ENCODE measurements at regions not wholly inside any gene's neighbourhood (a gene's known extent, or its start where the extent isn't known, plus 50 kb on each side); places are given as distances from the start of the nearest gene placed in this dataset.

- ATAC-seq (ENCODE audit: insufficient read depth, low read depth) = no peak
- no peak overlapping the region for H3K27ac ChIP-seq (ENCODE audit: low read length)
- TF ChIP-seq CTCF (IDR thresholded peaks at IDR 0.05; ENCODE audit: borderline replicate concordance, extremely low read depth, low read length, poor library complexity, severe bottlenecking) = no peak
- TF ChIP-seq EZH2 (IDR thresholded peaks at IDR 0.05; ENCODE audit: borderline replicate concordance, low read depth, low read length, severe bottlenecking) = no peak
- H3K4me2 ChIP-seq (ENCODE audit: insufficient read depth, low read length) = no peak overlapping the region
- H3K9me3 ChIP-seq (ENCODE audit: insufficient read depth, low read length, severe bottlenecking) = no peaks in the 10 kb centered on the region
- H3K36me3 ChIP-seq (ENCODE audit: insufficient read depth, low read length) = no peaks in the 10 kb centered on the region
- H3K9ac ChIP-seq (ENCODE audit: low read depth, low read length) = no peak overlapping the region
- H2AFZ ChIP-seq (ENCODE audit: low read depth, low read length) = no peak overlapping the region
- DNase-seq = no peak
- H4K20me1 ChIP-seq (ENCODE audit: insufficient read depth, low read length) = no peaks in the 10 kb centered on the region
- H3K4me1 ChIP-seq (ENCODE audit: insufficient read depth, low read length) = no peaks in the 10 kb centered on the region
- H3K27me3 ChIP-seq (ENCODE audit: insufficient read depth, low read length, poor library complexity) = no peaks in the 10 kb centered on the region
- H3K4me3 ChIP-seq (ENCODE audit: low read depth in 1 of 2, low read length in 2 of 2) = no peak overlapping the region
- H3K79me2 ChIP-seq (ENCODE audit: insufficient read depth, low read length) = no peaks in the 10 kb centered on the region
These were observed 184.9 kb downstream of the SEC61B start for GRCh38 chr9:99406939-99407338.

- Histone ChIP-seq H3K27ac (ENCODE audit: low read length) (no peak overlapping the region), H2AFZ (ENCODE audit: low read depth, low read length) (no peak overlapping the region), H3K27me3 (ENCODE audit: insufficient read depth, low read length, poor library complexity) (peaks cover 4% of the 10 kb centered on the region), H3K4me2 (ENCODE audit: insufficient read depth, low read length) (no peak overlapping the region), H3K79me2 (ENCODE audit: insufficient read depth, low read length) (no peaks in the 10 kb centered on the region), H3K9ac (ENCODE audit: low read depth, low read length) (no peak overlapping the region), H3K4me1 (ENCODE audit: insufficient read depth, low read length) (no peaks in the 10 kb centered on the region), H3K9me3 (ENCODE audit: insufficient read depth, low read length, severe bottlenecking) (no peaks in the 10 kb centered on the region), H4K20me1 (ENCODE audit: insufficient read depth, low read length) (no peaks in the 10 kb centered on the region), H3K36me3 (ENCODE audit: insufficient read depth, low read length) (no peaks in the 10 kb centered on the region), H3K4me3 (ENCODE audit: low read depth in 1 of 2, low read length in 2 of 2) (no peak overlapping the region)
- no peak for DNase-seq
- ATAC-seq (ENCODE audit: insufficient read depth, low read depth) = no peak
- TF ChIP-seq EZH2 (IDR thresholded peaks at IDR 0.05; ENCODE audit: borderline replicate concordance, low read depth, low read length, severe bottlenecking) (no peak), CTCF (IDR thresholded peaks at IDR 0.05; ENCODE audit: borderline replicate concordance, extremely low read depth, low read length, poor library complexity, severe bottlenecking) (no peak)
These were observed 189.0 kb downstream of the SEC61B start for GRCh38 chr9:99411068-99411467.

- no peaks in the 10 kb centered on the region for H4K20me1 ChIP-seq (ENCODE audit: insufficient read depth, low read length)
- no peaks in the 10 kb centered on the region for H3K36me3 ChIP-seq (ENCODE audit: insufficient read depth, low read length)
- H3K27me3 ChIP-seq (ENCODE audit: insufficient read depth, low read length, poor library complexity) = peaks cover 7% of the 10 kb centered on the region
- no peak overlapping the region for H3K4me3 ChIP-seq (ENCODE audit: low read depth in 1 of 2, low read length in 2 of 2)
- no peak overlapping the region for H3K9ac ChIP-seq (ENCODE audit: low read depth, low read length)
- no peaks in the 10 kb centered on the region for H3K79me2 ChIP-seq (ENCODE audit: insufficient read depth, low read length)
- DNase-seq (no peak), ATAC-seq (ENCODE audit: insufficient read depth, low read depth) (no peak)
- H3K4me2 ChIP-seq (ENCODE audit: insufficient read depth, low read length) = no peak overlapping the region
- no peaks in the 10 kb centered on the region for H3K9me3 ChIP-seq (ENCODE audit: insufficient read depth, low read length, severe bottlenecking)
- no peak overlapping the region for H2AFZ ChIP-seq (ENCODE audit: low read depth, low read length)
- TF ChIP-seq CTCF (IDR thresholded peaks at IDR 0.05; ENCODE audit: borderline replicate concordance, extremely low read depth, low read length, poor library complexity, severe bottlenecking) = no peak
- no peak for TF ChIP-seq EZH2 (IDR thresholded peaks at IDR 0.05; ENCODE audit: borderline replicate concordance, low read depth, low read length, severe bottlenecking)
- H3K27ac ChIP-seq (ENCODE audit: low read length) = no peak overlapping the region
- H3K4me1 ChIP-seq (ENCODE audit: insufficient read depth, low read length) = no peaks in the 10 kb centered on the region
These were observed 189.5 kb downstream of the SEC61B start for GRCh38 chr9:99411479-99412115.

Measured in DND-41 (cell line).